ENCODE measurements at regions not wholly inside any gene's neighbourhood (a gene's known extent, or its start where the extent isn't known, plus 50 kb on each side); places are given as distances from the start of the nearest gene placed in this dataset.

DNA sequence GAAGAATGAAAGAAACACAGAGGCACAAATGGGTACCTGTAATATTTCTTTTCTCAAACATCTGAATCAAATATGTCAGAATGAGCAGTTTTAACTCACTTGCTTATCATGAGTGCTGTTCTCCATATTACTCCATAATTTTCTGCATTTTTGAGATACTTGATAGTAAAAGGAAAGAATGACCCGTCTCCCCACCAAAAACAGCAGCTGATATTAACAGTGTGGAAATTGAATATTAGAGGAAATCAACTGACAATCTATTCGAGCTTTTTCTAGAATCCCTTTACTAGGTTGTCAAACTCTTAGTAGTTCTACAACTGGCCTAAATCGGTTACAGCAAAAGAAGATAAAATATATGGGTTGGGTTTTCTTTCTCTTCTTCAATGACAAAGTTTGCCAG, 49.9 kb upstream of the HELT start:
- Histone ChIP-seq H3K9me3 (ENCODE audit: insufficient read depth, low read length) (no peaks in the 10 kb centered on the region), H4K20me1 (ENCODE audit: insufficient read depth, low read length) (no peaks in the 10 kb centered on the region), H3K4me2 (ENCODE audit: low read length) (no peak overlapping the region), H3K79me2 (ENCODE audit: low read length) (no peaks in the 10 kb centered on the region), H3K9ac (ENCODE audit: low read length) (no peak overlapping the region), H3K4me3 (ENCODE audit: low read length) (no peak overlapping the region), H3K4me1 (ENCODE audit: low read length) (no peaks in the 10 kb centered on the region), H3K27me3 (ENCODE audit: low read depth, low read length) (no peaks in the 10 kb centered on the region), H3K36me3 (replicated peaks; ENCODE audit: low read depth, low read length) (no peaks in the 10 kb centered on the region), H3K27ac (ENCODE audit: low read length) (no peak overlapping the region), H2AFZ (ENCODE audit: low read depth, low read length) (no peak overlapping the region)
- no peak for TF ChIP-seq EZH2phosphoT487 (IDR thresholded peaks at IDR 0.05; ENCODE audit: low read depth)
- TF ChIP-seq, protein P1, sequence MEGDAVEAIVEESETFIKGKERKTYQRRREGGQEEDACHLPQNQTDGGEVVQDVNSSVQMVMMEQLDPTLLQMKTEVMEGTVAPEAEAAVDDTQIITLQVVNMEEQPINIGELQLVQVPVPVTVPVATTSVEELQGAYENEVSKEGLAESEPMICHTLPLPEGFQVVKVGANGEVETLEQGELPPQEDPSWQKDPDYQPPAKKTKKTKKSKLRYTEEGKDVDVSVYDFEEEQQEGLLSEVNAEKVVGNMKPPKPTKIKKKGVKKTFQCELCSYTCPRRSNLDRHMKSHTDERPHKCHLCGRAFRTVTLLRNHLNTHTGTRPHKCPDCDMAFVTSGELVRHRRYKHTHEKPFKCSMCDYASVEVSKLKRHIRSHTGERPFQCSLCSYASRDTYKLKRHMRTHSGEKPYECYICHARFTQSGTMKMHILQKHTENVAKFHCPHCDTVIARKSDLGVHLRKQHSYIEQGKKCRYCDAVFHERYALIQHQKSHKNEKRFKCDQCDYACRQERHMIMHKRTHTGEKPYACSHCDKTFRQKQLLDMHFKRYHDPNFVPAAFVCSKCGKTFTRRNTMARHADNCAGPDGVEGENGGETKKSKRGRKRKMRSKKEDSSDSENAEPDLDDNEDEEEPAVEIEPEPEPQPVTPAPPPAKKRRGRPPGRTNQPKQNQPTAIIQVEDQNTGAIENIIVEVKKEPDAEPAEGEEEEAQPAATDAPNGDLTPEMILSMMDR (IDR thresholded peaks at IDR 0.05; ENCODE audit: low read depth, low read length), result no peak

Data from OCI-LY3 (cell line).